ENCODE measurements at regions not wholly inside any gene's neighbourhood (a gene's known extent, or its start where the extent isn't known, plus 50 kb on each side); places are given as distances from the start of the nearest gene placed in this dataset.

- no peak for DNase-seq
- no peaks in the 10 kb centered on the region for H3K4me1 Mint-ChIP-seq (ENCODE audit: low read depth)
- H3K4me3 Mint-ChIP-seq, result no peak overlapping the region
- H3K27ac Mint-ChIP-seq, result no peak overlapping the region
- no peaks in the 10 kb centered on the region for H3K9me3 Mint-ChIP-seq
- peaks cover 16% of the 10 kb centered on the region for H3K27me3 Mint-ChIP-seq
- H3K36me3 Mint-ChIP-seq (ENCODE audit: low read depth), result no peaks in the 10 kb centered on the region
Measured at GRCh38 chr1:175797576-175797975, 54.2 kb upstream of the TNR start.

GRCh38 chr1:175794586-175794985 lies 51.2 kb upstream of the TNR start:
- Mint-ChIP-seq H3K4me3 (no peak overlapping the region), H3K27me3 (peaks cover 20% of the 10 kb centered on the region), H3K9me3 (no peaks in the 10 kb centered on the region)

GRCh38 chr1:175793617-175794016 lies 50.2 kb upstream of the TNR start:
- H3K27ac Mint-ChIP-seq, result no peak overlapping the region
- no peaks in the 10 kb centered on the region for H3K9me3 Mint-ChIP-seq
- no peak overlapping the region for H3K4me3 Mint-ChIP-seq
- no peaks in the 10 kb centered on the region for H3K36me3 Mint-ChIP-seq (ENCODE audit: low read depth)
- DNase-seq, result no peak
- H3K27me3 Mint-ChIP-seq, result peaks cover 24% of the 10 kb centered on the region
- no peaks in the 10 kb centered on the region for H3K4me1 Mint-ChIP-seq (ENCODE audit: low read depth)

More at GRCh38 chr1:175794586-175794985, 51.2 kb upstream of the TNR start:
- no peak overlapping the region for H3K27ac Mint-ChIP-seq
- H3K4me1 Mint-ChIP-seq (ENCODE audit: low read depth), result no peaks in the 10 kb centered on the region
- DNase-seq, result no peak
- H3K36me3 Mint-ChIP-seq (ENCODE audit: low read depth), result no peaks in the 10 kb centered on the region
